ENCODE measurements at regions not wholly inside any gene's neighbourhood (a gene's known extent, or its start where the extent isn't known, plus 50 kb on each side); places are given as distances from the start of the nearest gene placed in this dataset.

- WGBS, 2 experiments (ENCODE audit: extremely low coverage in 1 of 2, insufficient coverage in 1 of 2, insufficient read length in 1 of 2, insufficient replicate concordance in 2 of 2, low coverage in 1 of 2, low lambda C conversion rate in 2 of 2, missing lambda C conversion rate in 1 of 2): 36% methylated on average over 4 of the region's 4 CpGs; no CpG with 5 or more reads in 1 of the 2 experiments
These were observed 77.1 kb upstream of the IPO9 start for GRCh38 chr1:201751872-201752271.

More at GRCh38 chr1:201751872-201752271, 77.1 kb upstream of the IPO9 start:
- no peaks in the 10 kb centered on the region for H3K27me3 ChIP-seq (replicated peaks in 1 of 4; ENCODE audit: control insufficient read depth in 3 of 4, extremely low read depth in 1 of 4, insufficient read depth in 3 of 4, low read length in 3 of 4)
- H3K79me2 ChIP-seq (ENCODE audit: control insufficient read depth in 1 of 2, insufficient read depth in 2 of 2, low read length in 2 of 2): peaks cover 0 to 49% of the 10 kb centered on the region in 2 experiments; a peak in 3 of 4 replicates
- H3K23me2 ChIP-seq (ENCODE audit: low read depth, low read length): no peaks in the 10 kb centered on the region
- H3K14ac ChIP-seq (ENCODE audit: insufficient read length): no peak overlapping the region
- ChIA-PET CTCF (ENCODE audit: partially characterized antibody) (interaction anchor here (0.7 to 1.7 kb wide), 10 partner anchors 8 to 303 kb away, joined by 3 to 7 read pairs (median 4); no protein-coding TSS in a partner anchor), POLR2A (ENCODE audit: partially characterized antibody) (interaction anchor here (1.0 to 1.4 kb wide), 3 partner anchors 7 to 15 kb away, joined by 3 to 4 read pairs (median 3); no protein-coding TSS in a partner anchor)
- H3K79me1 ChIP-seq (ENCODE audit: low read depth, low read length): peaks cover 4% of the 10 kb centered on the region; the same call in 1 of the 2 replicates
- H3K4ac ChIP-seq (replicated peaks; ENCODE audit: insufficient read length, low read depth, low read length): no peak overlapping the region
- no peak overlapping the region for H2AFZ ChIP-seq (ENCODE audit: low read length)
- H3K4me3 ChIP-seq (ENCODE audit: extremely low read depth in 1 of 4, insufficient read depth in 2 of 4, low read depth in 3 of 4, low read length in 4 of 4): no peak overlapping the region
- no peak overlapping the region for H3K23ac ChIP-seq (ENCODE audit: insufficient read length)
- no peak overlapping the region for H3K56ac ChIP-seq (replicated peaks; ENCODE audit: insufficient read length, low read depth, low read length)
- no peak overlapping the region for H2BK5ac ChIP-seq (ENCODE audit: low read depth, low read length)
- H2BK15ac ChIP-seq (ENCODE audit: low read length): no peak overlapping the region
- H2BK120ac ChIP-seq (replicated peaks; ENCODE audit: low read depth, low read length): no peak overlapping the region
- DNase-seq (ENCODE audit: low read depth in 1 of 2, low spot score in 2 of 2): no peak
- H3K9ac ChIP-seq (replicated peaks in 1 of 4; ENCODE audit: extremely low read depth in 1 of 4, low read depth in 3 of 4, low read length in 3 of 4): no peak overlapping the region
- no peaks in the 10 kb centered on the region for H3K9me3 ChIP-seq (ENCODE audit: insufficient read depth in 2 of 2, low read depth in 1 of 2, low read length in 1 of 2)
- H2AK5ac ChIP-seq (ENCODE audit: low read depth, low read length): no peak overlapping the region
- peaks cover 9 to 32% (median 26%) of the 10 kb centered on the region in 4 experiments for H3K4me1 ChIP-seq (replicated peaks in 1 of 4; ENCODE audit: control insufficient read depth in 3 of 4, insufficient read depth in 4 of 4, low read length in 3 of 4)
- TF ChIP-seq BRCA1 (IDR thresholded peaks at IDR 0.05; ENCODE audit: low read depth, low read length) (no peak), CEBPB (IDR thresholded peaks at IDR 0.05; ENCODE audit: low read depth, low read length) (peak; percentile 49; the same call in 1 of the 2 replicates)
- peaks cover 0 to 5% of the 10 kb centered on the region in 2 experiments for H4K20me1 ChIP-seq (replicated peaks in 1 of 2; ENCODE audit: control insufficient read depth in 1 of 2, insufficient read depth in 2 of 2, low read length in 2 of 2)
- no peak overlapping the region for H2BK12ac ChIP-seq (ENCODE audit: low read depth, low read length)
- no peak overlapping the region for H4K91ac ChIP-seq (replicated peaks; ENCODE audit: insufficient read length, low read length)
- H4K5ac ChIP-seq (ENCODE audit: insufficient read length, low read depth, low read length): no peak overlapping the region
- H3K4me2 ChIP-seq (ENCODE audit: insufficient read depth in 1 of 2, low read depth in 2 of 2, low read length in 2 of 2): no peak overlapping the region; a peak in 1 of 4 replicates
- H4K8ac ChIP-seq (ENCODE audit: extremely low read depth, insufficient read depth, low read length): no peak overlapping the region
- no peaks in the 10 kb centered on the region for H3K36me3 ChIP-seq (ENCODE audit: control insufficient read depth in 2 of 4, insufficient read depth in 4 of 4, low read length in 3 of 4)
- no peak overlapping the region for H3K27ac ChIP-seq (ENCODE audit: low read depth, low read length)
- H2BK20ac ChIP-seq (ENCODE audit: low read length): no peak overlapping the region
- FAIRE-seq: peak; percentile 39
- H3K18ac ChIP-seq (ENCODE audit: extremely low read depth, low read length): no peak overlapping the region; the same call in 1 of the 2 replicates

All from H1 (cell line).